ENCODE measurements at regions not wholly inside any gene's neighbourhood (a gene's known extent, or its start where the extent isn't known, plus 50 kb on each side); places are given as distances from the start of the nearest gene placed in this dataset.
"Not testable (repeated sequence)": the region's sequence is repeated elsewhere in the genome, so short reads cannot be mapped to it uniquely, and the experiment has no call there.

GRCh38 chr11:122406466-122406865 is 249.1 kb upstream of the UBASH3B start:
- no peaks in the 10 kb centered on the region for H3K4me1 ChIP-seq (ENCODE audit: control insufficient read depth in 5 of 5, insufficient read depth in 5 of 5, low read length in 5 of 5)
- peaks cover 0 to 2% (median 0%) of the 10 kb centered on the region in 5 donors for H3K9me3 ChIP-seq (ENCODE audit: control insufficient read depth in 5 of 5, low read length in 5 of 5)
- no peak overlapping the region for H3K9ac ChIP-seq (ENCODE audit: low read length in 5 of 5)
- no peaks in the 10 kb centered on the region for H3K36me3 ChIP-seq (ENCODE audit: control insufficient read depth in 5 of 5, insufficient read depth in 5 of 5, low read length in 5 of 5)
- H3K27me3 ChIP-seq (ENCODE audit: control insufficient read depth in 5 of 5, insufficient read depth in 4 of 5, low read length in 5 of 5) = no peaks in the 10 kb centered on the region
- no peak overlapping the region for H3K27ac ChIP-seq (ENCODE audit: low read depth, low read length)
- no peak overlapping the region for H3K4me3 ChIP-seq (ENCODE audit: low read depth in 1 of 5, low read length in 5 of 5)

- H3K27me3 ChIP-seq (ENCODE audit: control insufficient read depth in 5 of 5, insufficient read depth in 4 of 5, low read length in 5 of 5) = no peaks in the 10 kb centered on the region
- H3K4me1 ChIP-seq (ENCODE audit: control insufficient read depth in 5 of 5, insufficient read depth in 5 of 5, low read length in 5 of 5) = no peaks in the 10 kb centered on the region
- H3K36me3 ChIP-seq (ENCODE audit: control insufficient read depth in 5 of 5, insufficient read depth in 5 of 5, low read length in 5 of 5) = no peaks in the 10 kb centered on the region
- peaks cover 0 to 1% (median 0%) of the 10 kb centered on the region in 5 donors for H3K9me3 ChIP-seq (ENCODE audit: control insufficient read depth in 5 of 5, low read length in 5 of 5)
- no peak overlapping the region for H3K4me3 ChIP-seq (ENCODE audit: low read depth in 1 of 5, low read length in 5 of 5)
- no peak overlapping the region for H3K27ac ChIP-seq (ENCODE audit: low read depth, low read length)
- no peak overlapping the region for H3K9ac ChIP-seq (ENCODE audit: low read length in 5 of 5)
Measured at GRCh38 chr11:122405547-122406341, 249.8 kb upstream of the UBASH3B start.

- no peak overlapping the region for H3K9ac ChIP-seq (ENCODE audit: low read length in 5 of 5)
- H3K27ac ChIP-seq (ENCODE audit: low read depth, low read length) = no peak overlapping the region
- no peaks in the 10 kb centered on the region for H3K36me3 ChIP-seq (ENCODE audit: control insufficient read depth in 5 of 5, insufficient read depth in 5 of 5, low read length in 5 of 5)
- H3K4me1 ChIP-seq (ENCODE audit: control insufficient read depth in 5 of 5, insufficient read depth in 5 of 5, low read length in 5 of 5) = no peaks in the 10 kb centered on the region
- no peak overlapping the region for H3K4me3 ChIP-seq (ENCODE audit: low read depth in 1 of 5, low read length in 5 of 5)
- H3K27me3 ChIP-seq (ENCODE audit: control insufficient read depth in 5 of 5, insufficient read depth in 4 of 5, low read length in 5 of 5) = no peaks in the 10 kb centered on the region
- H3K9me3 ChIP-seq (ENCODE audit: control insufficient read depth in 5 of 5, low read length in 5 of 5) = no peaks in the 10 kb centered on the region
Measured at GRCh38 chr11:122404571-122404970, 251.0 kb upstream of the UBASH3B start.

GRCh38 chr11:122401581-122401980 is 253.9 kb upstream of the UBASH3B start:
- not testable (repeated sequence) for H3K27ac ChIP-seq (ENCODE audit: low read depth, low read length); H3K4me1 ChIP-seq (ENCODE audit: control insufficient read depth in 5 of 5, insufficient read depth in 5 of 5, low read length in 5 of 5); H3K9ac ChIP-seq (ENCODE audit: low read length in 5 of 5); H3K9me3 ChIP-seq (ENCODE audit: control insufficient read depth in 5 of 5, low read length in 5 of 5); H3K27me3 ChIP-seq (ENCODE audit: control insufficient read depth in 5 of 5, insufficient read depth in 4 of 5, low read length in 5 of 5); H3K36me3 ChIP-seq (ENCODE audit: control insufficient read depth in 5 of 5, insufficient read depth in 5 of 5, low read length in 5 of 5); H3K4me3 ChIP-seq (ENCODE audit: low read depth in 1 of 5, low read length in 5 of 5)

GRCh38 chr11:122399375-122399774 is 256.1 kb upstream of the UBASH3B start:
- Histone ChIP-seq H3K36me3 (ENCODE audit: control insufficient read depth in 5 of 5, insufficient read depth in 5 of 5, low read length in 5 of 5) (no peaks in the 10 kb centered on the region), H3K27me3 (ENCODE audit: control insufficient read depth in 5 of 5, insufficient read depth in 4 of 5, low read length in 5 of 5) (no peaks in the 10 kb centered on the region), H3K27ac (ENCODE audit: low read depth, low read length) (no peak overlapping the region), H3K9me3 (ENCODE audit: control insufficient read depth in 5 of 5, low read length in 5 of 5) (no peaks in the 10 kb centered on the region), H3K4me3 (ENCODE audit: low read depth in 1 of 5, low read length in 5 of 5) (no peak overlapping the region), H3K9ac (ENCODE audit: low read length in 5 of 5) (no peak overlapping the region), H3K4me1 (ENCODE audit: control insufficient read depth in 5 of 5, insufficient read depth in 5 of 5, low read length in 5 of 5) (no peaks in the 10 kb centered on the region)

GRCh38 chr11:122398851-122399250 is 256.7 kb upstream of the UBASH3B start:
- Histone ChIP-seq H3K4me1 (ENCODE audit: control insufficient read depth in 5 of 5, insufficient read depth in 5 of 5, low read length in 5 of 5) (no peaks in the 10 kb centered on the region), H3K9ac (ENCODE audit: low read length in 5 of 5) (no peak overlapping the region), H3K9me3 (ENCODE audit: control insufficient read depth in 5 of 5, low read length in 5 of 5) (no peaks in the 10 kb centered on the region), H3K36me3 (ENCODE audit: control insufficient read depth in 5 of 5, insufficient read depth in 5 of 5, low read length in 5 of 5) (no peaks in the 10 kb centered on the region), H3K27ac (ENCODE audit: low read depth, low read length) (no peak overlapping the region), H3K27me3 (ENCODE audit: control insufficient read depth in 5 of 5, insufficient read depth in 4 of 5, low read length in 5 of 5) (no peaks in the 10 kb centered on the region), H3K4me3 (ENCODE audit: low read depth in 1 of 5, low read length in 5 of 5) (no peak overlapping the region)

GRCh38 chr11:122398167-122398566 is 257.4 kb upstream of the UBASH3B start:
- H3K9me3 ChIP-seq (ENCODE audit: control insufficient read depth in 5 of 5, low read length in 5 of 5) = no peaks in the 10 kb centered on the region
- H3K4me1 ChIP-seq (ENCODE audit: control insufficient read depth in 5 of 5, insufficient read depth in 5 of 5, low read length in 5 of 5) = no peaks in the 10 kb centered on the region
- H3K4me3 ChIP-seq (ENCODE audit: low read depth in 1 of 5, low read length in 5 of 5) = no peak overlapping the region
- no peak overlapping the region for H3K9ac ChIP-seq (ENCODE audit: low read length in 5 of 5)
- H3K36me3 ChIP-seq (ENCODE audit: control insufficient read depth in 5 of 5, insufficient read depth in 5 of 5, low read length in 5 of 5) = no peaks in the 10 kb centered on the region
- H3K27me3 ChIP-seq (ENCODE audit: control insufficient read depth in 5 of 5, insufficient read depth in 4 of 5, low read length in 5 of 5) = no peaks in the 10 kb centered on the region
- no peak overlapping the region for H3K27ac ChIP-seq (ENCODE audit: low read depth, low read length)

- no peaks in the 10 kb centered on the region for H3K27me3 ChIP-seq (ENCODE audit: control insufficient read depth in 5 of 5, insufficient read depth in 4 of 5, low read length in 5 of 5)
- H3K36me3 ChIP-seq (ENCODE audit: control insufficient read depth in 5 of 5, insufficient read depth in 5 of 5, low read length in 5 of 5) = no peaks in the 10 kb centered on the region
- H3K9ac ChIP-seq (ENCODE audit: low read length in 5 of 5) = no peak overlapping the region
- no peak overlapping the region for H3K4me3 ChIP-seq (ENCODE audit: low read depth in 1 of 5, low read length in 5 of 5)
- H3K4me1 ChIP-seq (ENCODE audit: control insufficient read depth in 5 of 5, insufficient read depth in 5 of 5, low read length in 5 of 5) = no peaks in the 10 kb centered on the region
- peaks cover 0 to 1% (median 0%) of the 10 kb centered on the region in 5 donors for H3K9me3 ChIP-seq (ENCODE audit: control insufficient read depth in 5 of 5, low read length in 5 of 5)
- H3K27ac ChIP-seq (ENCODE audit: low read depth, low read length) = no peak overlapping the region
Measured at GRCh38 chr11:122395282-122395681, 260.2 kb upstream of the UBASH3B start.

GRCh38 chr11:122394313-122394712 is 261.2 kb upstream of the UBASH3B start:
- H3K4me1 ChIP-seq (ENCODE audit: control insufficient read depth in 5 of 5, insufficient read depth in 5 of 5, low read length in 5 of 5) = no peaks in the 10 kb centered on the region
- H3K9ac ChIP-seq (ENCODE audit: low read length in 5 of 5) = no peak overlapping the region
- no peaks in the 10 kb centered on the region for H3K36me3 ChIP-seq (ENCODE audit: control insufficient read depth in 5 of 5, insufficient read depth in 5 of 5, low read length in 5 of 5)
- H3K27me3 ChIP-seq (ENCODE audit: control insufficient read depth in 5 of 5, insufficient read depth in 4 of 5, low read length in 5 of 5) = no peaks in the 10 kb centered on the region
- peaks cover 0 to 3% (median 0%) of the 10 kb centered on the region in 5 donors for H3K9me3 ChIP-seq (ENCODE audit: control insufficient read depth in 5 of 5, low read length in 5 of 5)
- no peak overlapping the region for H3K4me3 ChIP-seq (ENCODE audit: low read depth in 1 of 5, low read length in 5 of 5)
- H3K27ac ChIP-seq (ENCODE audit: low read depth, low read length) = no peak overlapping the region

- H3K9me3 ChIP-seq (ENCODE audit: control insufficient read depth in 5 of 5, low read length in 5 of 5) = peaks cover 0 to 3% (median 0%) of the 10 kb centered on the region in 5 donors
Measured at GRCh38 chr11:122393209-122393860, 262.2 kb upstream of the UBASH3B start.

More at GRCh38 chr11:122393209-122393860, 262.2 kb upstream of the UBASH3B start:
- Histone ChIP-seq H3K4me1 (ENCODE audit: control insufficient read depth in 5 of 5, insufficient read depth in 5 of 5, low read length in 5 of 5) (no peaks in the 10 kb centered on the region), H3K9ac (ENCODE audit: low read length in 5 of 5) (no peak overlapping the region), H3K27ac (ENCODE audit: low read depth, low read length) (no peak overlapping the region), H3K36me3 (ENCODE audit: control insufficient read depth in 5 of 5, insufficient read depth in 5 of 5, low read length in 5 of 5) (no peaks in the 10 kb centered on the region), H3K4me3 (ENCODE audit: low read depth in 1 of 5, low read length in 5 of 5) (no peak overlapping the region), H3K27me3 (ENCODE audit: control insufficient read depth in 5 of 5, insufficient read depth in 4 of 5, low read length in 5 of 5) (no peaks in the 10 kb centered on the region)
